ENCODE measurements at regions not wholly inside any gene's neighbourhood (a gene's known extent, or its start where the extent isn't known, plus 50 kb on each side); places are given as distances from the start of the nearest gene placed in this dataset.

DNA sequence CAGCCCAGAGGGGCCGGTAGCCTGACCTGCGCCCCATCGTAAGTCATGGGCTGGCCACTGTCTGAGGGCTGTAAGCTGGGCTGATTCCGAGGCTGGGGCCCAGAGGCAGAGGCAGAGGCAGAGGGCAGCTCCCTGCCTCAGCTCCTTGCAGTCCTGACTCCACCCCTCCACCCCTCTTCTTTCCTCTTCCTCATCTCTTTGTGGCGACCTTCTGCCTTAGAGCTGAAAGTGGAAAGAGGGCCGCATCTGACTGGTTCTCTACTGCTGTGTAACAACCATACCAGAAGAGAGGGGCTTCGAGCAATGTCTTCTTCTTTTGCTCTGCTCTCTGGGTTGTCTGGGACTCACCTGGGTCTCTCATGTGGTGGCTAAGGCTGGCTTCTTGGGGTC lies 179.1 kb downstream of the RPS24 start:
- H3K4me1 Mint-ChIP-seq (ENCODE audit: low read depth, unreplicated experiment): no peaks in the 10 kb centered on the region
- TF ChIP-seq CTCF (IDR thresholded peaks at IDR 0.05; ENCODE audit: unreplicated experiment): no peak
- H3K36me3 Mint-ChIP-seq (ENCODE audit: insufficient read depth, unreplicated experiment): no peaks in the 10 kb centered on the region
- BruUV-seq (replicated peaks): no TSS peak
- CTCF ChIA-PET: interaction anchor here (0.6 to 1.0 kb wide), 3 partner anchors 23 to 474 kb away, joined by 3 to 4 read pairs (median 3); no protein-coding TSS in a partner anchor
- H3K9me3 Mint-ChIP-seq (ENCODE audit: low read depth, unreplicated experiment): no peaks in the 10 kb centered on the region
- no peak overlapping the region for H3K4me3 Mint-ChIP-seq (ENCODE audit: low read depth, unreplicated experiment)
- peaks cover 95% of the 10 kb centered on the region for H3K27me3 Mint-ChIP-seq (ENCODE audit: unreplicated experiment)
- DNase-seq: no peak
- no peak overlapping the region for H3K27ac Mint-ChIP-seq (ENCODE audit: unreplicated experiment)
- intact Hi-C loops (cut with micrococcal nuclease; ENCODE audit: unreplicated experiment): loop anchor here (5.0 kb wide), 1 partner anchor 985 kb away; no protein-coding TSS in a partner anchor

DNA sequence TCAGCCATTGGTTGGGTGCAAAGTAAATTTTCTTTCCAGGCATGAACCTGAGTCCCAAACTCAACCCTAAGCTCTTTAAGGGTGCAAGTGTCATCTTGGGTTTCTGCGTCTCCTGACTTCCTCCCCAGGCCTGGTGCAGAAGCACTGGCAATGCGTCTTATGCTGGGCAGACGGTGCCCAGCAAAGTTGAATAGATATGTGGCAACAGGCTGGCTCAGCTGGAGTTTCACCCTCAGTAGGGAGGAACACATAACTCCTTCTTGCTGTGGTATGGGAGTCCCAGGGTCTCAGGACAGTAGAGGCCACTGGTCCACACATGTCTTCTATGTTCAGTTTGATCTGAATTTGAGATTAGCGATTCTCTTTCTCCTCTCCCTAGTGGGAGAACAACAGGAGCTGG lies 181.3 kb downstream of the RPS24 start:
- no peak for TF ChIP-seq CTCF (IDR thresholded peaks at IDR 0.05; ENCODE audit: unreplicated experiment)
- Mint-ChIP-seq H3K9me3 (ENCODE audit: low read depth, unreplicated experiment) (no peaks in the 10 kb centered on the region), H3K27me3 (ENCODE audit: unreplicated experiment) (peaks cover 95% of the 10 kb centered on the region), H3K4me3 (ENCODE audit: low read depth, unreplicated experiment) (no peak overlapping the region), H3K36me3 (ENCODE audit: insufficient read depth, unreplicated experiment) (no peaks in the 10 kb centered on the region), H3K4me1 (ENCODE audit: low read depth, unreplicated experiment) (no peaks in the 10 kb centered on the region), H3K27ac (ENCODE audit: unreplicated experiment) (no peak overlapping the region)
- no peak for DNase-seq
- CTCF ChIA-PET: no interaction called here
- BruUV-seq (replicated peaks): no TSS peak
- intact Hi-C loops (cut with micrococcal nuclease; ENCODE audit: unreplicated experiment): loop anchor here (5.0 kb wide), 1 partner anchor 982 kb away; no protein-coding TSS in a partner anchor

GRCh38 chr10:78215645-78216044 lies 182.0 kb downstream of the RPS24 start:
- no peak for TF ChIP-seq CTCF (IDR thresholded peaks at IDR 0.05; ENCODE audit: unreplicated experiment)
- no peaks in the 10 kb centered on the region for H3K9me3 Mint-ChIP-seq (ENCODE audit: low read depth, unreplicated experiment)
- H3K27me3 Mint-ChIP-seq (ENCODE audit: unreplicated experiment): peaks cover 95% of the 10 kb centered on the region
- H3K27ac Mint-ChIP-seq (ENCODE audit: unreplicated experiment): no peak overlapping the region
- no peak overlapping the region for H3K4me3 Mint-ChIP-seq (ENCODE audit: low read depth, unreplicated experiment)
- CTCF ChIA-PET: no interaction called here
- BruUV-seq (replicated peaks): no TSS peak
- no peak for DNase-seq
- intact Hi-C loops (cut with micrococcal nuclease; ENCODE audit: unreplicated experiment): no loop called here
- H3K4me1 Mint-ChIP-seq (ENCODE audit: low read depth, unreplicated experiment): no peaks in the 10 kb centered on the region
- H3K36me3 Mint-ChIP-seq (ENCODE audit: insufficient read depth, unreplicated experiment): no peaks in the 10 kb centered on the region

DNA sequence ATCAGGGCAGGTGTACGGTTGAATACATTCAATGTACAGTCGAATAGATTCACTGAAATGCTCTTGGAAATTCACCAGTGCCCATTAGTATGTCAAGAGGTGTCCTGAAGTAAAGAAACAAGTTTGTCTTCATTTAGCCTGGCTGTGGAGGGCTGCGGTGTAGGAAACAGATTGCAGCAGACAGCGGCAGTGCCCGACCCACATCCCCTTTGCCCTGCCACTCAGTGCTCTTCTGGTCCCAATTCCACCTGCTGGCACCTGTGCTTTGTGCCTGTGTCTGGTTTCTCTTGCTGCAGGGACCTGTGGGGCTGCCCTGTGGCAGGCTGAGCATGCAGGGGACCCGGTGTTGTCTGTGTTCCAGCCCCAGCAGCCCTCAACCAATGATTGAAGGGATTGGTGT lies 183.7 kb downstream of the RPS24 start:
- Mint-ChIP-seq H3K4me1 (ENCODE audit: low read depth, unreplicated experiment) (no peaks in the 10 kb centered on the region), H3K4me3 (ENCODE audit: low read depth, unreplicated experiment) (no peak overlapping the region), H3K27me3 (ENCODE audit: unreplicated experiment) (peaks cover 95% of the 10 kb centered on the region), H3K9me3 (ENCODE audit: low read depth, unreplicated experiment) (no peaks in the 10 kb centered on the region), H3K36me3 (ENCODE audit: insufficient read depth, unreplicated experiment) (no peaks in the 10 kb centered on the region), H3K27ac (ENCODE audit: unreplicated experiment) (no peak overlapping the region)
- BruUV-seq (replicated peaks): no TSS peak
- TF ChIP-seq CTCF (IDR thresholded peaks at IDR 0.05; ENCODE audit: unreplicated experiment): no peak
- intact Hi-C loops (cut with micrococcal nuclease; ENCODE audit: unreplicated experiment): no loop called here
- no peak for DNase-seq
- CTCF ChIA-PET: interaction anchor here (0.6 kb wide), 1 partner anchor 376 kb away, joined by 3 read pairs; no protein-coding TSS in a partner anchor
